Nephron progenitor cell (in vitro differentiated cells): ENCODE measurements at regions not wholly inside any gene's neighbourhood (a gene's known extent, or its start where the extent isn't known, plus 50 kb on each side); places are given as distances from the start of the nearest gene placed in this dataset.

ENCODE experiments used
- DNase-seq: peaks from one replicate; pipeline ENCODE4 v3.0.0; 2021
- H3K27ac Mint-ChIP-seq: 2 replicates; pipeline ENCODE4 v1.8.0; 2021; ENCODE audit warnings: mild to moderate bottlenecking, moderate library complexity, mixed read lengths
- H3K27me3 Mint-ChIP-seq: 2 replicates; pipeline ENCODE4 v1.8.0; 2021; ENCODE audit warnings: mild to moderate bottlenecking, low read depth, mixed read lengths; ENCODE audit not compliant: poor library complexity
- H3K36me3 Mint-ChIP-seq: 2 replicates; pipeline ENCODE4 v1.8.0; 2021; ENCODE audit warnings: low read depth, mixed read lengths
- H3K4me1 Mint-ChIP-seq: 2 replicates; pipeline ENCODE4 v1.8.0; 2021; ENCODE audit warnings: mixed read lengths
- H3K4me3 Mint-ChIP-seq: 2 replicates; pipeline ENCODE4 v1.8.0; 2021; ENCODE audit warnings: mild to moderate bottlenecking, moderate library complexity, mixed read lengths
- H3K9me3 Mint-ChIP-seq: 2 replicates; pipeline ENCODE4 v1.8.0; 2021; ENCODE audit warnings: mild to moderate bottlenecking, moderate library complexity, mixed read lengths
- CTCF ChIP-seq: fragments of 200-600 bp; sonication (generic); IDR thresholded peaks from 2 replicates; pipeline ENCODE4 v1.5.0; 2021; ENCODE audit warnings: antibody characterized with exemption

- H3K36me3 Mint-ChIP-seq, result no peaks in the 10 kb centered on the region
- DNase-seq, result no peak
- H3K4me3 Mint-ChIP-seq, result no peak overlapping the region
- peaks cover 6% of the 10 kb centered on the region for H3K27me3 Mint-ChIP-seq
- no peaks in the 10 kb centered on the region for H3K4me1 Mint-ChIP-seq
- no peak overlapping the region for H3K27ac Mint-ChIP-seq
- no peak for TF ChIP-seq CTCF
- H3K9me3 Mint-ChIP-seq, result no peaks in the 10 kb centered on the region
Observed at GRCh38 chr7:106600569-106601373, 60.2 kb downstream of the CCDC71L start.

- Mint-ChIP-seq H3K36me3 (no peaks in the 10 kb centered on the region), H3K4me3 (peak overlapping the region; percentile 81), H3K9me3 (no peaks in the 10 kb centered on the region), H3K27me3 (peaks cover 6% of the 10 kb centered on the region), H3K4me1 (no peaks in the 10 kb centered on the region), H3K27ac (no peak overlapping the region)
- DNase-seq, result no peak
- TF ChIP-seq CTCF, result no peak
Observed at GRCh38 chr7:106599343-106599698, 61.6 kb downstream of the CCDC71L start.

- no peaks in the 10 kb centered on the region for H3K36me3 Mint-ChIP-seq
- DNase-seq, result peak; percentile 52
- H3K9me3 Mint-ChIP-seq, result no peaks in the 10 kb centered on the region
- no peak overlapping the region for H3K27ac Mint-ChIP-seq
- H3K4me3 Mint-ChIP-seq, result peak overlapping the region; percentile 81
- peaks cover 6% of the 10 kb centered on the region for H3K27me3 Mint-ChIP-seq
- no peak for TF ChIP-seq CTCF
- no peaks in the 10 kb centered on the region for H3K4me1 Mint-ChIP-seq
Observed at GRCh38 chr7:106598663-106599342, 62.2 kb downstream of the CCDC71L start.

GRCh38 chr7:106597751-106598546, 63.0 kb downstream of the CCDC71L start:
- no peak for DNase-seq
- Mint-ChIP-seq H3K4me3 (peak overlapping the region; percentile 61), H3K27me3 (peaks cover 6% of the 10 kb centered on the region), H3K27ac (no peak overlapping the region), H3K36me3 (no peaks in the 10 kb centered on the region), H3K4me1 (no peaks in the 10 kb centered on the region), H3K9me3 (no peaks in the 10 kb centered on the region)
- TF ChIP-seq CTCF, result no peak

- Mint-ChIP-seq H3K4me1 (no peaks in the 10 kb centered on the region), H3K27me3 (peaks cover 6% of the 10 kb centered on the region), H3K27ac (no peak overlapping the region), H3K4me3 (no peak overlapping the region), H3K9me3 (no peaks in the 10 kb centered on the region), H3K36me3 (no peaks in the 10 kb centered on the region)
- TF ChIP-seq CTCF, result no peak
- no peak for DNase-seq
Observed at GRCh38 chr7:106597014-106597413, 63.9 kb downstream of the CCDC71L start.
